Stimulated activated naive CD4-positive, alpha-beta T cell (primary cell): ENCODE measurements at regions not wholly inside any gene's neighbourhood (a gene's known extent, or its start where the extent isn't known, plus 50 kb on each side); places are given as distances from the start of the nearest gene placed in this dataset.
A peak's percentile ranks its signal among the peaks of the same experiment; 100 is the strongest.

ENCODE experiments used
- DNase-seq, 6 experiments: peaks; one replicate each; lab custom pipeline; 2025; lab: John Stamatoyannopoulos, UW

GRCh38 chr2:226274143-226274542 lies 525.5 kb downstream of the IRS1 start:
- no peak for DNase-seq

GRCh38 chr2:226273440-226273839 lies 526.2 kb downstream of the IRS1 start:
- DNase-seq: no peak

GRCh38 chr2:226272435-226272834 lies 527.2 kb downstream of the IRS1 start:
- DNase-seq: no peak

- no peak for DNase-seq
Observed at GRCh38 chr2:226270285-226271058, 529.1 kb downstream of the IRS1 start.

GRCh38 chr2:226267516-226268289 lies 531.9 kb downstream of the IRS1 start:
- no peak for DNase-seq

- DNase-seq: no peak
Observed at GRCh38 chr2:226256709-226257376, 542.8 kb downstream of the IRS1 start.

GRCh38 chr2:226256237-226256636 lies 543.4 kb downstream of the IRS1 start:
- DNase-seq: no peak

- DNase-seq: no peak
Observed at GRCh38 chr2:226251661-226252060, 548.0 kb downstream of the IRS1 start.

- DNase-seq: no peak
Observed at GRCh38 chr2:226247289-226248275, 552.0 kb downstream of the IRS1 start.

GRCh38 chr2:226234187-226234586 lies 565.4 kb downstream of the IRS1 start:
- DNase-seq: no peak

- DNase-seq: no peak
Observed at GRCh38 chr2:226233388-226233787, 566.2 kb downstream of the IRS1 start.

- no peak for DNase-seq
Observed at GRCh38 chr2:226228080-226228479, 571.5 kb downstream of the IRS1 start.

- DNase-seq: no peak
Observed at GRCh38 chr2:226227341-226227740, 572.3 kb downstream of the IRS1 start.

- no peak for DNase-seq
Observed at GRCh38 chr2:226223704-226224103, 575.9 kb downstream of the IRS1 start.

- DNase-seq: no peak
Observed at GRCh38 chr2:226220511-226220910, 579.1 kb downstream of the IRS1 start.

- DNase-seq: no peak
Observed at GRCh38 chr2:226217191-226217590, 582.4 kb downstream of the IRS1 start.

- DNase-seq: no peak
Observed at GRCh38 chr2:226216575-226216974, 583.0 kb downstream of the IRS1 start.

- DNase-seq: peak in 4 of 6 experiments; percentile 9 to 29 (median 24)
Observed at GRCh38 chr2:226215902-226216503, 583.6 kb downstream of the IRS1 start.

GRCh38 chr2:226213717-226214116 lies 585.9 kb downstream of the IRS1 start:
- no peak for DNase-seq

GRCh38 chr2:226211439-226211838 lies 588.2 kb downstream of the IRS1 start:
- DNase-seq: no peak

- DNase-seq: no peak
Observed at GRCh38 chr2:226208726-226209125, 590.9 kb downstream of the IRS1 start.
